H9 (cell line): ENCODE measurements at regions not wholly inside any gene's neighbourhood (a gene's known extent, or its start where the extent isn't known, plus 50 kb on each side); places are given as distances from the start of the nearest gene placed in this dataset.

Experiments used
- DNase-seq: peaks from one replicate; pipeline ENCODE4 v3.0.0-alpha.2; 2017
- H2AFZ ChIP-seq: one replicate; pipeline ENCODE4 v1.6.1; 2013; ENCODE audit warnings: mild to moderate bottlenecking, low read length, control low read depth, moderate library complexity
- H2AK5ac ChIP-seq: 2 replicates; pipeline ENCODE4 v1.6.1; 2013; ENCODE audit warnings: low read length, control low read depth, mixed read lengths; ENCODE audit not compliant: insufficient read length
- H2BK120ac ChIP-seq: one replicate; pipeline ENCODE4 v1.6.1; 2013; ENCODE audit warnings: low read depth, mild to moderate bottlenecking, low read length, control low read depth, inconsistent platforms; ENCODE audit not compliant: poor library complexity, severe bottlenecking
- H2BK12ac ChIP-seq: 2 replicates; pipeline ENCODE4 v1.6.1; 2013; ENCODE audit warnings: low read length, control low read depth, mixed read lengths, low read depth; ENCODE audit not compliant: insufficient read length
- H2BK15ac ChIP-seq: 2 replicates; pipeline ENCODE4 v1.6.1; 2013; ENCODE audit warnings: low read depth, low read length, control low read depth
- H2BK20ac ChIP-seq: one replicate; pipeline ENCODE4 v1.6.1; 2013; ENCODE audit warnings: low read depth, mild to moderate bottlenecking, low read length, control low read depth, inconsistent platforms; ENCODE audit not compliant: poor library complexity, severe bottlenecking
- H2BK5ac ChIP-seq: 2 replicates; pipeline ENCODE4 v1.6.1; 2013; ENCODE audit warnings: low read length, control low read depth, mixed read lengths; ENCODE audit not compliant: insufficient read length
- H3K14ac ChIP-seq: 2 replicates; pipeline ENCODE4 v1.6.1; 2013; ENCODE audit warnings: low read length, control low read depth; ENCODE audit not compliant: insufficient read depth
- H3K18ac ChIP-seq: 2 replicates; pipeline ENCODE4 v1.6.1; 2013; ENCODE audit warnings: low read depth, mild to moderate bottlenecking, mixed read lengths, low read length, control low read depth; ENCODE audit not compliant: insufficient read length
- H3K23ac ChIP-seq: 2 replicates; pipeline ENCODE4 v1.6.1; 2013; ENCODE audit warnings: low read length, control low read depth, mixed read lengths, low read depth; ENCODE audit not compliant: insufficient read length
- H3K23me2 ChIP-seq: 2 replicates; pipeline ENCODE4 v1.6.1; 2013; ENCODE audit warnings: low read depth, mild to moderate bottlenecking, mixed read lengths, low read length, control low read depth; ENCODE audit not compliant: insufficient read length, poor library complexity, severe bottlenecking
- H3K27ac ChIP-seq: 2 replicates; pipeline ENCODE4 v1.5.1; 2013; ENCODE audit warnings: low read length, control low read depth, mixed read lengths, low read depth; ENCODE audit not compliant: insufficient read length
- H3K27me3 ChIP-seq: 2 replicates; pipeline ENCODE4 v1.6.1; 2013; ENCODE audit warnings: low read length, control low read depth, inconsistent platforms; ENCODE audit not compliant: insufficient read depth
- H3K4ac ChIP-seq: 2 replicates; pipeline ENCODE4 v1.6.1; 2013; ENCODE audit warnings: low read depth, mild to moderate bottlenecking, control low read depth, inconsistent platforms, low read length, moderate library complexity
- H3K4me1 ChIP-seq: 2 replicates; pipeline ENCODE4 v1.6.1; 2013; ENCODE audit warnings: low read length, control low read depth, inconsistent platforms; ENCODE audit not compliant: insufficient read depth
- H3K4me2 ChIP-seq: 2 replicates; pipeline ENCODE4 v1.6.1; 2013; ENCODE audit warnings: low read length, control low read depth, mixed read lengths; ENCODE audit not compliant: insufficient read length, insufficient read depth
- H3K56ac ChIP-seq: 2 replicates; pipeline ENCODE4 v1.6.1; 2013; ENCODE audit warnings: low read depth, mild to moderate bottlenecking, mixed read lengths, low read length, control low read depth; ENCODE audit not compliant: insufficient read length
- H3K79me1 ChIP-seq: 2 replicates; pipeline ENCODE4 v1.6.1; 2013; ENCODE audit warnings: low read depth, mild to moderate bottlenecking, moderate library complexity, low read length, control low read depth, inconsistent platforms; ENCODE audit not compliant: insufficient read depth, poor library complexity, severe bottlenecking
- H3K79me2 ChIP-seq: 2 replicates; pipeline ENCODE4 v1.6.1; 2013; ENCODE audit warnings: low read length, control low read depth, inconsistent platforms; ENCODE audit not compliant: insufficient read depth
- H3K9ac ChIP-seq: 2 replicates; pipeline ENCODE4 v1.6.1; 2013; ENCODE audit warnings: low read length, control low read depth, mixed read lengths; ENCODE audit not compliant: insufficient read length; ENCODE audit errors: extremely low read depth
- H3K9me3 ChIP-seq: one replicate; pipeline ENCODE4 v1.6.1; 2013; ENCODE audit warnings: low read depth, low read length, inconsistent platforms; ENCODE audit not compliant: control insufficient read depth
- H3T11ph ChIP-seq: one replicate; pipeline ENCODE4 v1.6.1; 2013; ENCODE audit warnings: mild to moderate bottlenecking, low read length, control low read depth, inconsistent platforms
- H4K20me1 ChIP-seq: one replicate; pipeline ENCODE4 v1.6.1; 2013; ENCODE audit not compliant: control insufficient read depth, insufficient read length, insufficient read depth
- H4K5ac ChIP-seq: 2 replicates; pipeline ENCODE4 v1.6.1; 2013; ENCODE audit warnings: low read depth, mild to moderate bottlenecking, mixed read lengths, low read length, control low read depth; ENCODE audit not compliant: insufficient read length
- H4K8ac ChIP-seq: replicated peaks from 2 replicates; pipeline ENCODE4 v1.6.1; 2013; ENCODE audit warnings: low read length, control low read depth, mixed read lengths, low read depth; ENCODE audit not compliant: insufficient read length
- H4K91ac ChIP-seq: 2 replicates; pipeline ENCODE4 v1.6.1; 2013; ENCODE audit warnings: low read depth, mild to moderate bottlenecking, moderate library complexity, mixed read lengths, low read length, control low read depth; ENCODE audit not compliant: insufficient read length
- H3K27ac Mint-ChIP-seq, 3 experiments: 2 replicates in 2 of 3; 3 replicates in 1 of 3; pipeline ENCODE4 v1.8.0; 2020 to 2021; ENCODE audit warnings: mixed read lengths in 3 of 3, mild to moderate bottlenecking in 1 of 3, moderate library complexity in 1 of 3
- H3K27me3 Mint-ChIP-seq: 2 replicates; pipeline ENCODE4 v1.8.0; 2021; ENCODE audit warnings: low read depth, mild to moderate bottlenecking, moderate library complexity, mixed read lengths
- H3K36me3 Mint-ChIP-seq, 3 experiments: 2 replicates in 2 of 3; 3 replicates in 1 of 3; pipeline ENCODE4 v1.8.0; 2020 to 2021; ENCODE audit warnings: low read depth in 3 of 3, mixed read lengths in 3 of 3; ENCODE audit not compliant: insufficient read depth in 1 of 3
- H3K4me1 Mint-ChIP-seq, 2 experiments: 2 replicates each; pipeline ENCODE4 v1.8.0; 2020; ENCODE audit warnings: mixed read lengths in 2 of 2
- H3K4me3 Mint-ChIP-seq, 2 experiments: 2 replicates in 1 of 2; 3 replicates in 1 of 2; pipeline ENCODE4 v1.8.0; 2020 to 2021; ENCODE audit warnings: mild to moderate bottlenecking in 2 of 2, mixed read lengths in 2 of 2, moderate library complexity in 1 of 2
- H3K9me3 Mint-ChIP-seq, 2 experiments: 2 replicates in 1 of 2; 3 replicates in 1 of 2; pipeline ENCODE4 v1.8.0; 2020; ENCODE audit warnings: mild to moderate bottlenecking in 2 of 2, mixed read lengths in 2 of 2, moderate library complexity in 1 of 2
- WGBS: extraction: QIAGEN DNeasy Blood & Tissue Kit; methylation state at CpG from one replicate; pipeline ENCODE4 v1.1.7; 2013; ENCODE audit warnings: missing lambda C conversion rate, low lambda C conversion rate, mixed read lengths; ENCODE audit not compliant: insufficient read length; ENCODE audit errors: extremely low coverage; 5-methylcytosine and 5-hydroxymethylcytosine counted together
- TF ChIP-seq, protein P1 (sequence below): fragments of 200-600 bp; sonication (generic); conservative IDR thresholded peaks from 3 replicates; pipeline ENCODE4 v1.8.0; 2021; ENCODE audit warnings: antibody characterized with exemption, mild to moderate bottlenecking

DNA sequence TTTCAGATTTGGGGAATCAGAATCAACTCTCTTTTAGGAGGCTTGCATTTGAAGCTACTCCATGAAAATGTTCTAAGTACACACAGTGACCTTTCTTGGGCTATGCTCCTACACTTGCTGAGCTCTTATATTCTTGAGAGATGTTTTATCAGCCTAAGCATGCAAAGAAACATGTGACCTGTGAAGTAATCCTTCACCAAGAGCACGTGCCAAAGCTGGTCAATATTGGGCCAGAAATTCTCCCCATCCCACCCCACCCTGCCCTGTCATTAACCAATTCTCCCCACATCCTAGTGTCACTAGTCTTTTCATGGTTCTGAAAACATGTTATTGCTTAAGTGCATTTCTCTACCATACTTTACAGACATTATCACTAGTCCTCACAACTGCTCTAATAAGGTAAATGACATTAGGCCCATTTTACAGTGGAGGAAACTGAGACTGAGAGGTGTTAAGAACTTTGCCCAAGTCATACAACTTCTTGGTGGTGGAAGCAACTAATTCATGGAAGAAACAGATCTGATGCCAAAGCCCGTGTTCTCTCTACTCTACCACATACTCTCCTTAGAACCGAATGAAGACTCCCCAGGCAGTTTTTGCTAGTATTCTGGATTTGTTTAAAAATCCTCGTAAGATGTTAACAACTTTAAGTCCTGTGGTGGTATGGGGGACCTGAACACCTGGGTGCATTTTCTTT lies 200.6 kb downstream of the PTEN start:
- H3K9ac ChIP-seq = no peak overlapping the region
- H3K14ac ChIP-seq = no peak overlapping the region
- no peaks in the 10 kb centered on the region for H4K20me1 ChIP-seq
- no peak overlapping the region for H2BK12ac ChIP-seq
- H3K4ac ChIP-seq = no peak overlapping the region
- H3K79me1 ChIP-seq = no peaks in the 10 kb centered on the region
- no peak overlapping the region for H4K8ac ChIP-seq
- no peak overlapping the region for H3K56ac ChIP-seq
- H3K27me3 Mint-ChIP-seq = no peaks in the 10 kb centered on the region
- no peak overlapping the region for H3K27ac Mint-ChIP-seq
- H2BK15ac ChIP-seq = no peak overlapping the region
- no peaks in the 10 kb centered on the region for H3K27me3 ChIP-seq
- no peak overlapping the region for H3K18ac ChIP-seq
- no peaks in the 10 kb centered on the region; a peak in 1 of 4 replicates for H3K4me1 Mint-ChIP-seq
- TF ChIP-seq, protein P1, sequence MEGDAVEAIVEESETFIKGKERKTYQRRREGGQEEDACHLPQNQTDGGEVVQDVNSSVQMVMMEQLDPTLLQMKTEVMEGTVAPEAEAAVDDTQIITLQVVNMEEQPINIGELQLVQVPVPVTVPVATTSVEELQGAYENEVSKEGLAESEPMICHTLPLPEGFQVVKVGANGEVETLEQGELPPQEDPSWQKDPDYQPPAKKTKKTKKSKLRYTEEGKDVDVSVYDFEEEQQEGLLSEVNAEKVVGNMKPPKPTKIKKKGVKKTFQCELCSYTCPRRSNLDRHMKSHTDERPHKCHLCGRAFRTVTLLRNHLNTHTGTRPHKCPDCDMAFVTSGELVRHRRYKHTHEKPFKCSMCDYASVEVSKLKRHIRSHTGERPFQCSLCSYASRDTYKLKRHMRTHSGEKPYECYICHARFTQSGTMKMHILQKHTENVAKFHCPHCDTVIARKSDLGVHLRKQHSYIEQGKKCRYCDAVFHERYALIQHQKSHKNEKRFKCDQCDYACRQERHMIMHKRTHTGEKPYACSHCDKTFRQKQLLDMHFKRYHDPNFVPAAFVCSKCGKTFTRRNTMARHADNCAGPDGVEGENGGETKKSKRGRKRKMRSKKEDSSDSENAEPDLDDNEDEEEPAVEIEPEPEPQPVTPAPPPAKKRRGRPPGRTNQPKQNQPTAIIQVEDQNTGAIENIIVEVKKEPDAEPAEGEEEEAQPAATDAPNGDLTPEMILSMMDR = no peak
- no peaks in the 10 kb centered on the region for H3K23me2 ChIP-seq
- peaks cover 0 to 3% of the 10 kb centered on the region in 2 experiments; a peak in 2 of 5 replicates for H3K9me3 Mint-ChIP-seq
- WGBS = no CpG with 5 or more reads among the region's 4 CpGs
- no peak overlapping the region for H4K91ac ChIP-seq
- no peak overlapping the region for H3K27ac ChIP-seq
- no peak overlapping the region for H2AK5ac ChIP-seq
- H2BK5ac ChIP-seq = no peak overlapping the region
- no peak overlapping the region for H3K4me3 Mint-ChIP-seq
- H2BK20ac ChIP-seq = no peak overlapping the region
- H3K79me2 ChIP-seq = no peaks in the 10 kb centered on the region
- no peak for DNase-seq
- no peaks in the 10 kb centered on the region; a peak in 1 of 7 replicates for H3K36me3 Mint-ChIP-seq
- H4K5ac ChIP-seq = no peak overlapping the region
- H3K9me3 ChIP-seq = no peaks in the 10 kb centered on the region
- H3T11ph ChIP-seq = no peak overlapping the region
- H2BK120ac ChIP-seq = no peak overlapping the region
- H3K23ac ChIP-seq = no peak overlapping the region
- H3K4me2 ChIP-seq = no peak overlapping the region
- no peak overlapping the region for H2AFZ ChIP-seq
- no peaks in the 10 kb centered on the region for H3K4me1 ChIP-seq
